ENCODE measurements at regions not wholly inside any gene's neighbourhood (a gene's known extent, or its start where the extent isn't known, plus 50 kb on each side); places are given as distances from the start of the nearest gene placed in this dataset.
A peak's percentile ranks its signal among the peaks of the same experiment; 100 is the strongest.

DNA sequence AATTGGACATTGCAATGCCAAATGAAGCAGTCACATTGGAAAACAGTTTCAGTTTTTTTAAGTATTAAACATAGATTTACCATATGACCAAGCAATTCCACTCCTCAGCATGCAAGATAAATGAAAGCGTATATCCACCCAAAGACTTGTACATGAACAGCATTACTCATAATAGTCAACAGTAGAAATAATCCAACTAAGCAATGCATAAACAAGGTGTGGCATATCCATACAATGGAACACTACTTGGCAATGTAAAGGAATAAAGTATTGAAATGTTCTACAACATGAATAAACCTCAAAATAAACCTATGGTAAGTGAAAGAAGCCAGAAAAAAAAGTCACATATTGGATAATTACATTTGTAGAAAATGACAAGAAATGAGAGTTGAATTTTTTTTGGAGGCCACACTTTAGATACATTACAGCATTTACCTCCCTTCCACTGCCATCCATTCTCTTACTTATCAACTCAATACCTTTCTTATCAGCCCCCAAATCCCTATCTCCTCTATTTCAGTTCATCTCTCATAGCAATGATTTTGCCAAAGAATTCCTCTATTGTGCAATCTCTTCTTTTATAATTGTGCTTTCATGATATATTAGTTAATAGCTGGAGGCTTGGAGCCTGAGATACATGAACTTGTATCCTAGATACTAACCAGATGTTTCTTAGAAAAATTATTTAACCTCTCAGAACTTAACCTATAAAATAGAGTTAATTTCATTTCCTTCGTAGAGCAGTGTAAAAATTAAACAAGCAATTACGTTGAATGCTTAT, 414.2 kb upstream of the C1orf87 start:
- intact Hi-C loops (cut with DNase I) = no loop called here
- TF ChIP-seq, protein P1, sequence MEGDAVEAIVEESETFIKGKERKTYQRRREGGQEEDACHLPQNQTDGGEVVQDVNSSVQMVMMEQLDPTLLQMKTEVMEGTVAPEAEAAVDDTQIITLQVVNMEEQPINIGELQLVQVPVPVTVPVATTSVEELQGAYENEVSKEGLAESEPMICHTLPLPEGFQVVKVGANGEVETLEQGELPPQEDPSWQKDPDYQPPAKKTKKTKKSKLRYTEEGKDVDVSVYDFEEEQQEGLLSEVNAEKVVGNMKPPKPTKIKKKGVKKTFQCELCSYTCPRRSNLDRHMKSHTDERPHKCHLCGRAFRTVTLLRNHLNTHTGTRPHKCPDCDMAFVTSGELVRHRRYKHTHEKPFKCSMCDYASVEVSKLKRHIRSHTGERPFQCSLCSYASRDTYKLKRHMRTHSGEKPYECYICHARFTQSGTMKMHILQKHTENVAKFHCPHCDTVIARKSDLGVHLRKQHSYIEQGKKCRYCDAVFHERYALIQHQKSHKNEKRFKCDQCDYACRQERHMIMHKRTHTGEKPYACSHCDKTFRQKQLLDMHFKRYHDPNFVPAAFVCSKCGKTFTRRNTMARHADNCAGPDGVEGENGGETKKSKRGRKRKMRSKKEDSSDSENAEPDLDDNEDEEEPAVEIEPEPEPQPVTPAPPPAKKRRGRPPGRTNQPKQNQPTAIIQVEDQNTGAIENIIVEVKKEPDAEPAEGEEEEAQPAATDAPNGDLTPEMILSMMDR (IDR thresholded peaks at IDR 0.05) = no peak
- peak in 2 of 4 donors; percentile 10 to 27 for DNase-seq

DNA sequence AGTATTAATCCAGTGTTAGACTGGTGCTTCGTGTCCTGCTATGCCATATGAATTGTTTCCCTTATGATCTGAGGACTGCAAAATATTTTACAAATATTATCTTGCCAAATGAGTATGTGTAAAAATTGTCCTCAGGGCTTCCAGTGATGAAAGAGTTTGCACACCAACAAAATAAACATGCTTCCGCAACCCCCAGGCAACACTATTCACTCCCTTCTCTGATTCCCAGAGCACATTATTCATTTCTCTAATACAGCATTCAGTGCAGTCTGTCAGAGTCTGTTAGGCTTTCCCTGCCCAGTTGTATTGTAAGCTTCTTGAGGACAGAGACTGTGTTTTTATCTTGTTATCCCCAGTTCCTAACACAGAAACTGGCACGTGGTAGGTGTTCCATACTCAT, 409.9 kb upstream of the C1orf87 start:
- TF ChIP-seq, protein P1 (IDR thresholded peaks at IDR 0.05) = no peak
- Histone ChIP-seq H3K4me3 (no peak overlapping the region), H3K27me3 (no peaks in the 10 kb centered on the region), H3K36me3 (no peaks in the 10 kb centered on the region), H3K4me1 (no peaks in the 10 kb centered on the region), H3K9me3 (peaks cover 0 to 9% of the 10 kb centered on the region in 2 donors), H3K27ac (no peak overlapping the region)
- no peak for ATAC-seq
- DNase-seq = no peak
- intact Hi-C loops (cut with DNase I) = no loop called here

More for the DNA sequence above, 414.2 kb upstream of the C1orf87 start:
- Histone ChIP-seq H3K27me3 (no peaks in the 10 kb centered on the region), H3K4me1 (no peaks in the 10 kb centered on the region), H3K9me3 (no peaks in the 10 kb centered on the region), H3K4me3 (no peak overlapping the region), H3K27ac (no peak overlapping the region), H3K36me3 (no peaks in the 10 kb centered on the region)
- no peak for ATAC-seq

DNA sequence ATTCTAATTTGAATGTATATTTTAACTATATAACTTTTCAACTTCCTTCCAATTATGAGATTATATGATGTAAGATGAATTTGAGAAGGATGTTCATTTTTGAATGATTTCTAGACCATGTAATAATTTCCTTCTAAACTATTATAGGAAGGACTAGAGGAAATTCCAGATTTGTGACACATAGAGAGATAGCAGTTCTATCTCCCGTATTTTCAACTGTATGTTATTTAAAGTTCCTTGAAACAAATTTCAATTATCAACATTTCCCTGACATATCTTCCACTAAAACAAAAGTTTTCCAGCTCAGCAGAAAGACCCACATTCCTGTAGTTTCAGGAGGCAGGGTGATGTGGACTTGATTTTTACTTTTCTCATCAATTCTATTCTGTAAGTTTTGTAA, 396.7 kb upstream of the C1orf87 start:
- intact Hi-C loops (cut with DNase I) = no loop called here
- no peaks in the 10 kb centered on the region for H3K27me3 ChIP-seq
- no peak overlapping the region for H3K27ac ChIP-seq
- H3K36me3 ChIP-seq = no peaks in the 10 kb centered on the region
- TF ChIP-seq, protein P1 (IDR thresholded peaks at IDR 0.05) = no peak
- H3K9me3 ChIP-seq = no peaks in the 10 kb centered on the region
- DNase-seq (no peak), ATAC-seq (no peak)
- no peak overlapping the region for H3K4me3 ChIP-seq
- H3K4me1 ChIP-seq = peaks cover 0 to 3% of the 10 kb centered on the region in 2 donors

DNA sequence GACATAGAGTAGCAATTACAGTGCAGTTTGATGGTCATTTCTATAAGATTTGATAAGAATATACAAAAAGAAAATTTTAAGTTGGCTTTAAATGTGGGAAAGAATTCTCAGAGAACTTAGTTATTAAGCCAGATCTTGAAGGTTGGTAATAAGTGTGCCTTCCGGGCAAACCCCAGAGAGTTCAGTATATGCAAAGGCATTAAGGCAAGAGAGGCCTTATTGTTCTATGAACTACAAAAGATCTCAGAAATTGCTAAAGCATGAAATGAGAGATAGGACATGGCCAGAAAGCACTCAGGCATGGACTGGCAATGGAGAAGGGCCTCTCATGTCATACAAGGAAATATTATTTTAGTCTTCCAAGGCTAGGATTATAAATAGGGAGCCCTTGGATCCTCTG, 390.2 kb upstream of the C1orf87 start:
- Histone ChIP-seq H3K27ac (no peak overlapping the region), H3K36me3 (no peaks in the 10 kb centered on the region), H3K4me1 (no peaks in the 10 kb centered on the region), H3K4me3 (no peak overlapping the region), H3K27me3 (no peaks in the 10 kb centered on the region), H3K9me3 (peaks cover 0 to 6% of the 10 kb centered on the region in 2 donors)
- intact Hi-C loops (cut with DNase I) = no loop called here
- TF ChIP-seq, protein P1 (IDR thresholded peaks at IDR 0.05) = no peak
- DNase-seq = no peak
- no peak for ATAC-seq

DNA sequence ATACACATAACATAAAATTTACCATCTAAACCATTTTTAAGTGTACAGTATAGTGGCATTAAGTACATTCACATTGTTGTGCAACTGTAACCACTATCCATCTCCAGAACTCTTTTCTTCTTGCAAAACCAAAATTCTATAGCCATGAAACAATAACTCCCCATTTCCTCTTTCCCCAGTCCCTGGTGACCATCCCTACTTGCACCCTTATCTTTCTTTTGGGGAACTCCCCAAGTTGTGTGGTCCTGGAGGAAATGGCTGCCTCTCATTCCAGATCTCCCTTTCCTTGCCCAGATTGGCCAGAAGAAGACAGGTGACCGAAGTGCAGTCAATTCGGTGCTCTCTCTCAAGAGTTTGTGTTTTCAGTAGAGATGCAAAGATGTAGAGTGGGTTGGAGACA, 389.6 kb upstream of the C1orf87 start:
- no peak overlapping the region for H3K27ac ChIP-seq
- intact Hi-C loops (cut with DNase I) = no loop called here
- ATAC-seq = no peak
- TF ChIP-seq, protein P1 (IDR thresholded peaks at IDR 0.05) = no peak
- H3K27me3 ChIP-seq = no peaks in the 10 kb centered on the region
- H3K4me1 ChIP-seq = no peaks in the 10 kb centered on the region
- no peaks in the 10 kb centered on the region for H3K36me3 ChIP-seq
- DNase-seq = no peak
- peaks cover 0 to 6% of the 10 kb centered on the region in 2 donors for H3K9me3 ChIP-seq
- H3K4me3 ChIP-seq = no peak overlapping the region

All from left lung (tissue), 4 donors.